ENCODE measurements at regions not wholly inside any gene's neighbourhood (a gene's known extent, or its start where the extent isn't known, plus 50 kb on each side); places are given as distances from the start of the nearest gene placed in this dataset.

GRCh38 chr11:104361975-104362374 lies 198.0 kb upstream of the PDGFD start:
- no peak for TF ChIP-seq EZH2 (IDR thresholded peaks at IDR 0.05; ENCODE audit: low read length, unreplicated experiment)
- TF ChIP-seq CTCF (conservative IDR thresholded peaks at IDR 0.05; ENCODE audit: low read depth, low read length), result no peak

Measured in PC-3 (cell line).